Astrocyte of the spinal cord (primary cell): ENCODE measurements at regions not wholly inside any gene's neighbourhood (a gene's known extent, or its start where the extent isn't known, plus 50 kb on each side); places are given as distances from the start of the nearest gene placed in this dataset.
"Not testable (repeated sequence)": the region's sequence is repeated elsewhere in the genome, so short reads cannot be mapped to it uniquely, and the experiment has no call there.

ENCODE experiments used
- DNase-seq: peaks from one replicate; pipeline ENCODE4 v3.0.0; 2011; ENCODE audit warnings: low read depth, low spot score
- H3K4me3 ChIP-seq: 2 replicates; pipeline ENCODE4 v1.5.1; 2011; ENCODE audit warnings: low read depth, mild to moderate bottlenecking, low read length, moderate library complexity
- in situ Hi-C: cut with HindIII; loops from 2 replicates; pipeline ENCODE4 v1.10.0; 2017; ENCODE audit warnings: low sequenced_read_pairs
- TF ChIP-seq, protein P1 (sequence below): IDR thresholded peaks from 2 replicates; pipeline ENCODE4 v1.5.1; 2012; ENCODE audit warnings: low read depth, mild to moderate bottlenecking, low read length, inconsistent platforms

DNA sequence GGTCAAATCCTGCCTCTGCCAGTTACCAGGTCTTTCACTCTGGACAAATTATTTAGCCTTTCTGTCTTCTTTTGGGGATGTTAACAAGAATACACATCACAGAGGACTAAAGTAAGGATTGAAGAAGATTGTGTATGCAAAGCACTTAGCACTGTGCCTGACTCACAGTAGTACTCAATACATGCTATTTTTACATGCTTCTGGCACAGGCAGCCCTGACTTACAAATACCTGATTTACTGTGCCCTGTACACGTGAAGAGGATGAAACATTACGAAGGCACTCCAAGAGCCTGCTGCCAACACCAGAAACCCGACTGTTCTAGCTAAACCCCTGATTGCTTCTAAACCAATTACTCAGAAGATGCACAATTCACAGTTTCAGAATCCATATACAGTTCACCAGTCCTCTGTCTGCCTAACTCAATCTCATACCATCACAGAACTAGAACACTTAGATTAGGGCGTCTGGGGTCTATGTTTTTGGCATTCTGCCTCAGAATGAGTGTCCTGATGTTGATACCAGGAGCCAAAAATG lies 300.9 kb upstream of the DDI1 start:
- TF ChIP-seq, protein P1, sequence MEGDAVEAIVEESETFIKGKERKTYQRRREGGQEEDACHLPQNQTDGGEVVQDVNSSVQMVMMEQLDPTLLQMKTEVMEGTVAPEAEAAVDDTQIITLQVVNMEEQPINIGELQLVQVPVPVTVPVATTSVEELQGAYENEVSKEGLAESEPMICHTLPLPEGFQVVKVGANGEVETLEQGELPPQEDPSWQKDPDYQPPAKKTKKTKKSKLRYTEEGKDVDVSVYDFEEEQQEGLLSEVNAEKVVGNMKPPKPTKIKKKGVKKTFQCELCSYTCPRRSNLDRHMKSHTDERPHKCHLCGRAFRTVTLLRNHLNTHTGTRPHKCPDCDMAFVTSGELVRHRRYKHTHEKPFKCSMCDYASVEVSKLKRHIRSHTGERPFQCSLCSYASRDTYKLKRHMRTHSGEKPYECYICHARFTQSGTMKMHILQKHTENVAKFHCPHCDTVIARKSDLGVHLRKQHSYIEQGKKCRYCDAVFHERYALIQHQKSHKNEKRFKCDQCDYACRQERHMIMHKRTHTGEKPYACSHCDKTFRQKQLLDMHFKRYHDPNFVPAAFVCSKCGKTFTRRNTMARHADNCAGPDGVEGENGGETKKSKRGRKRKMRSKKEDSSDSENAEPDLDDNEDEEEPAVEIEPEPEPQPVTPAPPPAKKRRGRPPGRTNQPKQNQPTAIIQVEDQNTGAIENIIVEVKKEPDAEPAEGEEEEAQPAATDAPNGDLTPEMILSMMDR = no peak
- no peak overlapping the region for H3K4me3 ChIP-seq
- no peak for DNase-seq
- in situ Hi-C loops = no loop called here

DNA sequence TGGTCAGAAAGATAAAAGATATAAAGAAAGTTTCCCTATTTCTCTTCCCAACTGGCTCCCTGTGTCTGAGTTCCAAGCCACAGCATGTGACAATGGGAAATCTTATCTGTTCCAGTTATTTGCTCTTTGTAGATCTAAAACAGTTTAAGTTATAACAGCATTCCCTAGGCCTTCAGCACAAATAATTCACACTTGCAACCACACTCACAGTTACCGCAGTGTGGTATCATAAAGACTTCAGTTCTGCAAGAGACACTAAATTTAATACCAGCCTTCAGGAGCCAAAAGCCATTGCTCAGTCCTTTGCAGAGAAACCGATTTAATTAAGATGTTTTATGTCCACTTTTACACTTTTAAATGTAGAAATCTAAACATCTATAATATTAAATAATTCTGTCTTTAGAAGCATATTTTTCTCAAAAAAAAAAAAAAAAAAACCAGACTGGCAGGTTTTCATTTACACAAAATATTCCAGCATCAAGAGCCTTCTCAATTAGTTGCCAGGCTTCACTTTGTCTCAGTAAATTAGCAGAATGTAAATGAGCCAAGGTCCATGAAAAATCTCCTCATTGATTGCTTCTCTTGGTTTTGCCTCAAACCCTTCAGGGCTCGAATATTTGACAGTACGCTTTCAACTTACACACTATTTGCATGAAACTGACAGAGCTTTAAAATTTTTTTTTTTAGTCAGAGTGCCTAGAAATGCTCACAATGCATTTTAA lies 300.0 kb upstream of the DDI1 start:
- no peak overlapping the region for H3K4me3 ChIP-seq
- TF ChIP-seq, protein P1 = no peak
- DNase-seq = no peak
- in situ Hi-C loops = no loop called here

DNA sequence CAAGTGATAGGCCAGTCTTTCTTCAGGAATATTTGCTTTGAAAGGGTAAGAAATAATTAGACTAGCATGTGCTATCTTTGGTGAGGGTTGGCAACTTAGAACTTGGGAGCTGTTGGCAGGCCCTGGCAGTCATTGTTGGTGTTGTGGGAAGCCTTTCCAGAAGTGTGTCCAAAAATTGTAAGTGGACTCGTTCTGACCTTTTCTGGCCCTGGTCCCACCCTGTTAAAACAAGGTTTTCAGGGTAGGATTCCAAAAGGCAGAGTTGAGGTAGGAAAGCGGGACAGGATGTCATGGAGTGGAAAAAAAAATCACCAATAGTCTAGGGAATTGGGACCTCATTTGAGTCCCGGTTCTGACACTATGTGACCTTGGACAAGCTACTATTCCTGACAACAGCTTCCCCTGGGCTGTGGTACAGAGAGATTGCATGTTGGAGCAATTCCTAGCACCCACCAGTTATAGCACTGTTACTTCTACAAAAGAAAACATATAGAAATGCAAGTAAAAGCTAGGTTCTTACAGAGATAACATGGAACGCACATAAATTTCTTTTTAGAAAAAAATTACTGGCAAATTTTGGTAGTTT lies 299.3 kb upstream of the DDI1 start:
- TF ChIP-seq, protein P1 = no peak
- no peak for DNase-seq
- in situ Hi-C loops = no loop called here
- H3K4me3 ChIP-seq = no peak overlapping the region

DNA sequence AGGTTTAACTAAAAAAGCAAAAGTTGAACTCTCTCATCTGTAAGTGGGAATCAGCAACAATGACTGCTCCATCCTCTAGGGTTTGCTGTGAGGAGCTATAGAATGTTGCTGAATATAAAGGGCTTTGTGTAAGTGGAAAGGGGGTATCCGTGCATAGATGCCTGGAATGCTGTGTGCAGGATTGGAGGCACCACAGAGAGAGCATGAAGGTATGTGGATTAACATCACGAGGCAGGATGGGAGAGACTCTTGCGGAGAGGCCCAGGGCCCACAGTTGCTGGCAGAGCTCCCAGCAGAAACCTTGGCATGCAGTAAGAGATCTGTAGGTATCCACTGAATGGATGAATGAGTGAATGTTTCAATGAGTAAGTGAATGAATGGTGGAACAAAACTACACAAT lies 298.7 kb upstream of the DDI1 start:
- in situ Hi-C loops = no loop called here
- DNase-seq = no peak
- H3K4me3 ChIP-seq = no peak overlapping the region
- TF ChIP-seq, protein P1 = no peak

DNA sequence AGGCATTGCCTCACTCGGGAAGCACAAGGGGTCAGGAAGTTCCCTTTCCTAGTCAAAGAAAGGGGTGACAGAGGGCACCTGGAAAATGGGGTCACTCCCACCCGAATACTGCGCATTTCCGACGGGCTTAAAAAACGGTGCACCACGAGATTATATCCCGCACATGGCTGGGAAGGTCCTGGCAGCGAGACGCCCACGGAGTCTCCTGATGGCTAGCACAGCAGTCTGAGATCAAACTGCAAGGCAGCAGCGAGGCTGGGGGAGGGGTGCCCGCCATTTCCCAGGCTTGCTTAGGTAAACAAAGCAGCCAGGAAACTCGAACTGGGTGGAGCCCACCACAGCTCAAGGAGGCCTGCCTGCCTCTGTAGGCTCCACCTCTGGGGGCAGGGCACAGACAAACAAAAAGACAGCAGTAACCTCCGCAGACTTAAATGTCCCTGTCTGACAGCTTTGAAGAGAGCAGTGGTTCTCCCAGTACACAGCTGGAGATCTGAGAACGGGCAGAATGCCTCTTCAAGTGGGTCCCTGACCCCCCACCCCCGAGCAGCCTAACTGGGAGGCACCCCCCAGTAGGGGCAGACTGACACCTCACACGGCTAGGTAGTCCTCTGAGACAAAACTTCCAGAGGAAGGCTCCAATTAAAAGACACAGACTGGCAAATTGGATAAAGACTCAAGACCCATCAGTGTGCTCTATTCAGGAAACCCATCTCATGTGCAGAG lies 297.2 kb upstream of the DDI1 start:
- in situ Hi-C loops, DNase-seq: not testable (repeated sequence)

DNA sequence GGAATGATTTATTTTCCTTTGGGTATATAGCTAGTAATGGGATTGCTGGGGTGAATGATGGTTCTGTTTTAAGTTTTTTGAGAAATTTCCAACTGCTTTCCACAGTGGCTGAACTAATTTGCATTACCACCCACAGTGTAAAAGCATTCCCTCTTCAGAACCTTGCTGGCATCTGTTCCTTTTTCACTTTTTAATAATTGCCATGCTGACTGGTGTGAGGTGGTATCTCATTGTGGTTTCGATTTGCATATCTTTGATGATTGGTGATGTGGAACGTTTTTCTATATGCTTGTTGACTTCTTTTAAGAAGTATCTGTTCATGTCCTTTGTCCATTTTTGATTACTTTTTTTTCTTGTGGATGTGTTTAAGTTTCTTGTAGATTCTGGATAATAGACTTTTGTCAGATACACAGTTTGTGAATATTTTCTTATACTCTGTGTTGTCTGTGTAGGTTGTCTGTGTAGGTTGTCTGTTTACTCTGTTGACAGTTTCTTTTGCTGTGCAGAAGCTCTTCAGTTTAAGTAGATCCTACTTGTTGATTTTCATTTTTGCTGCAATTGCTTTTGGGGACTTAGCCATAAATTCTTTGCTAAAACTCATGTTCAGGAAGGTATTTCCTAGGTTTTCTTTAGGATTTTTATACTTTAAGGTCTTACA lies 291.8 kb upstream of the DDI1 start:
- no peak overlapping the region for H3K4me3 ChIP-seq
- TF ChIP-seq, protein P1 = no peak
- DNase-seq = no peak
- in situ Hi-C loops = no loop called here

More for the DNA sequence above, 297.2 kb upstream of the DDI1 start:
- H3K4me3 ChIP-seq = not testable (repeated sequence)
